HG03342 (cell line): ENCODE measurements at regions not wholly inside any gene's neighbourhood (a gene's known extent, or its start where the extent isn't known, plus 50 kb on each side); places are given as distances from the start of the nearest gene placed in this dataset.

ENCODE experiments used
- ATAC-seq: cut with Tn5 transposase; IDR thresholded peaks from one replicate; pipeline ENCODE4 v1.9.1; 2021; ENCODE audit warnings: mild to moderate bottlenecking, moderate library complexity; ENCODE audit not compliant: unreplicated experiment

DNA sequence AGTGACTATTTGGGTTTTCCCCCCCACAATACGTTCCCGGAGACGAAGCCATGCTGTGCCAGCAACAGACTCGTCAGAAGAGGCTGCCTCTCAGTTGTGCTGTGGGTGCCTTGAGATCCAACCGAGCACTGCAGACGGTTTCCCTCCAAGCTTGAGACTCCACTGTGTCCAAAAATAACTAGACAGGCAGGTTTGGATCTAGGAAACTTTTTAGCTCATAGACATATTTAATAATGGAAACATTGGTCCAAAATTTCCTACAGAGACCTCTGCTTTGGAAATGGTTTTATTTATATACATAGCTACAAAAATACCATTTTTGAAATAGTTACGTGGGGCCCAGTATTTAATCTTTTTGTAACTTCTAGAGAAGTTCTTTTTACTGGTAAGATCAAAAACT, 63.1 kb upstream of the SPATS2L start:
- ATAC-seq = no peak

DNA sequence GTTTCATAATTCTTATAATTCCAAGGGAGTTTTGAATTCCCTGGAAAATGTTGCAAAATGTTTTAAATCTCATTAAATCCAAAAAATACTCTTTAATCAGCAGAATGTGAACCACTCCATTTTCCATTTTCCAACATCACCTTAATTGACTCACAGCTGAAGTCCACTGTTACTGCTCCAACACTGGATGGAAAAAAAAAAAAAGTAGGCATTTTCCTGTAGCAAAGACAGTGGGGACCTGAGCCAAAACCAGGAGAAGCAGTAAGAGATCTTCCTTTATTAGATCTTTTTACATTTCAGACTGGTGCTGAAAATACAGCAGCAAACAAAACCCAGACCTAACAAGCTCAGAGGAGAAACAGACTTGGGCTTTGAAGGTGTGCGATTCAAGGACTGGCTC, 62.4 kb upstream of the SPATS2L start:
- no peak for ATAC-seq

DNA sequence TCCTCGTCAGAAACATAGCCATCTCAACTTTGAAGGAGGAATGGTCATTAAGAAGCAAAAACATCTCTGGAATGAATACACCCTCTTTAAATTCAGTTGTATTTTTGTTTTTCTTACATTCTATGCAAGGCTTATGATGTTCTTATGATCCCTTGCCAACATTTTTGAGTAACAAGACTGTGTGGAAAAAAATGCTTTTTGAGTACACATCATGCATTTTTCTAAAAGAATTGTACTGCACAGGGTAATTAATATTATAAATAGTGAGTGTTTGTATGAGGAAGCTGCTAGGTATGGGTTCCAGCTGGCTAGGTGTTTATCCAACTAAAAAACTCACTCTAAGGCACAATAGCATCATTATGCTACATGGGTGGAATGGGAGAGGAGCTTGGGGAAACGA, 59.0 kb upstream of the SPATS2L start:
- no peak for ATAC-seq

DNA sequence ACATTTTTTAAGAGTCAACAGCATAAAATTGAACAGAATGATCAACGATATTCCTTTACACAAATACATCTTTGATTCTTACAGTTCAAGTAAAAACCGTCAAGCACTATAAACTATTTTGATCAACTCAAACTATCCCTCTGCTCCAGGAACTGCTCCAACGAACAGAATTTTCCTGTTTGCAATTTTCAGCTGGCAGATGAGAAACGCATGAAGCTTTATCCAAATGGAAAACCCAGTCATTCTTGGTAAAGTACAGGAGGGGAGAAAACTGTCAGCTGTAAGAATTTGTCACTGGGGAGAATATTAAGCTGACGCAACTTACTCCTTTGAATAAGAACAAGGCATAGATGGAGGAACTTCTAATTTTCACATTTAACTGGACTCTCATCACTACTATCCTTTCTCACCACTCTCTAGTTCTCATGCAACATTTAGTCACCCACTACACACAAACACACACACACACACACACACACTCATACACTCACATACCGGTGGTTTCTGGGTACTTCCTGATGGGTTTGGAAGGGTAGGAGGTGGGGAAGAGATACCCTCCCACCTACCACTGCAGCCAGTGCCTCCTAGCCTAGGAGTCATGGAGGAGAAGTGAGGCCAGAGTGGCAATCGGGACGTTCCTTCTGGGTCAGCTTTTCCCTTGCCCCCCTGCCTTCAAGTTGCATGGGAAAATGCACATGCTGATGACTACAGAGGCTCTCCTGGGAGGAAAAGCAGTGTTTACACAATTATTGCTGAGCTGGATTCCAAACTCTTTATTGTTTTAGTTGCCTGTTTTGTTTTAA, 54.0 kb upstream of the SPATS2L start:
- ATAC-seq = no peak

DNA sequence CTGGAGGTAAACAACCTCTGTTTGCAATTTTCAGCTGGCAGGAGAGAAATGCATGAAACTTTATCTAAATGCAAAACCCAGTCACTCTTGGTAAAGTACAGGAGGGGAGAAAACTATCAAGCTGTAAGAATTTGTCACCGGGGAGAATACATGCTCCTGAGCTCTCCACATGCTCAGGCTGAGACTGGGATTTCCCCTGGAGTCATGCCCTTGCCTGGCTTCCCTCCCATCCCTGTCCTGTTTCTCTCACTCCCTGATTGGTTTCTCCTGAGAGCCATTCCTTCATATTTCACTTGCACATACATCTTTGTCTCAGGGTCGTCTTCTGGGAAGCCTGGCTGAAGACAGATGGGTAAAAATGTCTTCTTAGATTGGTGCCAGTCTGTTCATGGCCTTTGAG, 52.9 kb upstream of the SPATS2L start:
- no peak for ATAC-seq

DNA sequence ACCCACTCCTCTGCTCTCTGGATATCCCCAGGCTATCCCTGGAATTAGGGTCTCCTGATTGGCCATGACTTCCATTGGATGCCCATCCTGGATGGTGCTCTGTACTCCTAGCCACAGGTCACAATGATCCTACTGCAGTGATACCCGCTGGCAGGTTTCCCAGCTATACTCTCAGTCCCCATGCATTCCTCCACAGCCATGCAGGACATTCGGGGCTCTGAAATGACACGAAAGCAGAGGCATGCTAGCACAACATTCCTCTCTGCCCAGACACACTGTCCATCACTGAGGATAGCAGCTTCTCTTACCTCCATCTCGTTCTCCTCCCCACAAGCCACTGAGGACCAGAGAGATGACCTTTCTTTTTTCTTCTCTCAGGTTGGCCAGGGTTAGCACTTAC, 51.7 kb upstream of the SPATS2L start:
- no peak for ATAC-seq

DNA sequence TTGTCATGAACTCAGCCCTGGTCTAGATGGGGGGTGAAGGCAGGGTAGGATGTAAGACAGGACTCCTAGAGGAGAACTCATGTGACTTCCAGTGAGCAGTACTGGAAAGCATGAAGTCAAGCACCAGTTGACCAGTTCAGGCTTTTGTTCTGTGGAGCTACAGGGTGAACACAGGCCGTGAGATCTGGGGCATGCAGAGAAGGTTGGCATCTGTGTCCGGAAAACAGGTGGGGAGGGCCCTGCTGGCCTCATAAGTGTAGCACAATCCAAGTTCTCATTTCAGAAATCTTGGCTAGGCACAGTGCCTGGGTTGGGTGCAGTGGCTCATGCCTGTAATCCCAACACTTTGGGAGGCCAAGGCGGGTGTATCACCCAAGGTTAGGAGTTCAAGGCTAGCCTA, 50.9 kb upstream of the SPATS2L start:
- ATAC-seq = no peak
